K562 (cell line): ENCODE measurements at regions not wholly inside any gene's neighbourhood (a gene's known extent, or its start where the extent isn't known, plus 50 kb on each side); places are given as distances from the start of the nearest gene placed in this dataset.

Source experiments
- ATAC-seq: fragments of 200-7000 bp; cut with Tn5 transposase; 3 replicates; pipeline ENCODE4 v1.9.1; 2020; ENCODE audit warnings: moderate library complexity
- BruUV-seq: library from RNA; stranded (reverse); fragments of 400-500 nt; replicated peaks from 2 replicates; lab custom pipeline; 2021; lab: Mats Ljungman, UMichigan
- CTCF ChIA-PET: fragments of 300-600 bp; formaldehyde crosslinking; extraction: SDS; loops from one replicate; lab custom pipeline; 2021; ENCODE audit warnings: low intra/inter-chr PET ratio; lab: Yijun Ruan, JAX
- POLR2A ChIA-PET: fragments of 300-600, 350-650 bp; sonication (Branson Sonifier 250); formaldehyde crosslinking; extraction: SDS; loops from one replicate; lab custom pipeline; 2021; ENCODE audit warnings: antibody characterized with exemption, inconsistent platforms; lab: Yijun Ruan, JAX
- DNase-seq, 4 experiments: peaks; one replicate each; pipeline versions ENCODE4 v3.0.0 to v3.0.0-alpha.2; 2011 to 2018; ENCODE audit warnings: low spot score in 3 of 4, mixed read lengths in 3 of 4; ENCODE audit errors: extremely low read depth in 1 of 4
- FAIRE-seq: peaks from 2 replicates; lab custom pipeline; 2011; peaks lifted over from hg19 to GRCh38; lab: Jason Lieb, UNC
- H2AFZ ChIP-seq: 2 replicates; pipeline ENCODE4 v1.6.0; 2011; ENCODE audit warnings: low read depth, low read length, control low read depth, inconsistent platforms
- H3K27ac ChIP-seq: fragments of 200-600 bp; 3 replicates; pipeline ENCODE4 v1.8.0; 2011; ENCODE audit warnings: low read depth, mild to moderate bottlenecking, control low read depth, inconsistent platforms, low read length, moderate library complexity, mixed read lengths; ENCODE audit errors: extremely low read depth
- H3K27me3 ChIP-seq, 2 experiments: fragments of 300-600 bp in 1 of 2; 2 replicates in 1 of 2; 3 replicates in 1 of 2; pipeline versions ENCODE4 v1.6.0 to v1.8.0; 2011; ENCODE audit warnings: inconsistent platforms in 2 of 2, low read length in 2 of 2, mild to moderate bottlenecking in 1 of 2, mixed read lengths in 1 of 2, moderate library complexity in 1 of 2; ENCODE audit not compliant: control insufficient read depth in 2 of 2, insufficient read depth in 2 of 2
- H3K36me3 ChIP-seq: fragments of 300-600 bp; 3 replicates; pipeline ENCODE4 v1.8.0; 2011; ENCODE audit warnings: mild to moderate bottlenecking, low read length, inconsistent platforms; ENCODE audit not compliant: control insufficient read depth, insufficient read depth
- H3K4me1 ChIP-seq, 2 experiments: fragments of 200-600 bp in 1 of 2; replicated peaks in 1 of 2; 2 replicates in 1 of 2; 3 replicates in 1 of 2; pipeline versions ENCODE4 v1.5.1 to v1.8.0; 2011; ENCODE audit warnings: inconsistent platforms in 2 of 2, low read length in 2 of 2, mild to moderate bottlenecking in 1 of 2, mixed read lengths in 1 of 2, moderate library complexity in 1 of 2; ENCODE audit not compliant: control insufficient read depth in 2 of 2, insufficient read depth in 2 of 2
- H3K4me2 ChIP-seq: 2 replicates; pipeline ENCODE4 v1.6.1; 2011; ENCODE audit warnings: low read length, control low read depth, inconsistent platforms, mixed read lengths; ENCODE audit not compliant: insufficient read depth
- H3K4me3 ChIP-seq: fragments of 200-600 bp; sonication (generic), shearing (Covaris generic); 2 replicates; pipeline ENCODE4 v1.5.1; 2016; ENCODE audit warnings: control low read depth, inconsistent platforms
- H3K79me2 ChIP-seq: fragments of 200-600 bp; 3 replicates; pipeline ENCODE4 v1.8.0; 2011; ENCODE audit warnings: low read length, inconsistent platforms; ENCODE audit not compliant: control insufficient read depth, insufficient read depth
- H3K9ac ChIP-seq, 2 experiments: 2 replicates each; pipeline versions ENCODE4 v1.6.0 to v1.6.1; 2011; ENCODE audit warnings: low read depth in 2 of 2, low read length in 2 of 2, control low read depth in 1 of 2, inconsistent platforms in 1 of 2, mild to moderate bottlenecking in 1 of 2, mixed read lengths in 1 of 2; ENCODE audit not compliant: insufficient read depth in 1 of 2
- H3K9me1 ChIP-seq: one replicate; pipeline ENCODE4 v1.6.0; 2011; ENCODE audit warnings: inconsistent platforms, mild to moderate bottlenecking, low read length, moderate library complexity; ENCODE audit not compliant: control insufficient read depth, insufficient read depth
- H3K9me3 ChIP-seq: replicated peaks from 2 replicates; pipeline ENCODE4 v1.5.1; 2011; ENCODE audit warnings: low read depth, low read length, inconsistent platforms; ENCODE audit not compliant: control insufficient read depth, insufficient read depth
- H4K20me1 ChIP-seq: replicated peaks from 2 replicates; pipeline ENCODE4 v1.6.1; 2011; ENCODE audit warnings: low read length, inconsistent platforms, mixed read lengths; ENCODE audit not compliant: control insufficient read depth, insufficient read depth
- BRCA1 ChIP-seq, 2 experiments: fragments of 450-650 bp in 1 of 2; sonication (generic) in 1 of 2; formaldehyde crosslinking in 1 of 2; IDR thresholded peaks; 2 replicates each; pipeline versions ENCODE4 v1.5.0 to v1.6.1; 2017 to 2020; ENCODE audit warnings: mild to moderate bottlenecking in 1 of 2, missing genetic modification reagents in 1 of 2
- BRF1 ChIP-seq: IDR thresholded peaks from 3 replicates; pipeline ENCODE4 v1.6.1; 2011; ENCODE audit warnings: borderline replicate concordance, mild to moderate bottlenecking; ENCODE audit not compliant: insufficient read length; ENCODE audit errors: extremely low read depth
- CLOCK ChIP-seq: fragments of 250-450 bp; sonication (Bioruptor Pico); IDR thresholded peaks from 2 replicates; pipeline ENCODE4 v1.4.0; 2020; ENCODE audit warnings: mild to moderate bottlenecking, moderate library complexity, borderline replicate concordance
- FOSL1 ChIP-seq: fragments of 200-800 bp; sonication (Bioruptor generic); conservative IDR thresholded peaks from 2 replicates; pipeline ENCODE4 v1.6.1; 2016; ENCODE audit warnings: missing genetic modification characterization, missing compliant biosample characterization
- HDAC2 ChIP-seq: fragments of 450-650 bp; IDR thresholded peaks from 2 replicates; pipeline ENCODE4 v1.6.1; 2016; ENCODE audit warnings: mild to moderate bottlenecking
- MED1 ChIP-seq: sonication (generic); formaldehyde crosslinking; IDR thresholded peaks from 2 replicates; pipeline ENCODE4 v1.8.1; 2023; ENCODE audit warnings: missing genetic modification reagents, borderline replicate concordance
- RFX5 ChIP-seq: IDR thresholded peaks from 2 replicates; pipeline ENCODE4 v1.6.1; 2011; ENCODE audit warnings: low read depth, mild to moderate bottlenecking, improper control_type of control experiment, low read length
- SFPQ ChIP-seq: fragments of 200-400 bp; formaldehyde crosslinking; IDR thresholded peaks from 2 replicates; pipeline ENCODE4 v1.6.1; 2017; ENCODE audit warnings: mild to moderate bottlenecking, low read depth, low read length, moderate library complexity
- ZNF224 ChIP-seq: sonication (generic); formaldehyde crosslinking; IDR thresholded peaks from 2 replicates; pipeline ENCODE4 v1.8.0; 2022; ENCODE audit warnings: mild to moderate bottlenecking, missing genetic modification reagents
- ZNF511 ChIP-seq: sonication (generic); formaldehyde crosslinking; IDR thresholded peaks from 2 replicates; pipeline ENCODE4 v1.8.0; 2022; ENCODE audit warnings: mild to moderate bottlenecking, missing genetic modification reagents
- ZNF592 ChIP-seq: fragments of 450-650 bp; IDR thresholded peaks from 2 replicates; pipeline ENCODE4 v1.6.1; 2017; ENCODE audit warnings: antibody characterized with exemption, mild to moderate bottlenecking
- WGBS: fragments of 100-300 bp; shearing (Covaris generic); methylation state at CpG from one replicate; pipeline ENCODE4 v1.1.6; 2016; ENCODE audit warnings: low coverage, mixed read lengths; ENCODE audit not compliant: insufficient coverage; ENCODE audit errors: missing lambda C conversion rate; 5-methylcytosine and 5-hydroxymethylcytosine counted together
- in situ Hi-C: fragments of 300-500 bp; cut with MboI; formaldehyde crosslinking; loops from 4 replicates; pipeline ENCODE4 v1.15.0; 2018; ENCODE audit warnings: inconsistent platforms, mixed read lengths
- intact Hi-C: fragments of 100-400 bp; cut with micrococcal nuclease; formaldehyde crosslinking; loops from 2 replicates; pipeline ENCODE4 v1.14.2; 2022

- Histone ChIP-seq H3K4me2 (no peak overlapping the region), H3K27ac (no peak overlapping the region), H4K20me1 (no peaks in the 10 kb centered on the region), H3K9ac (no peak overlapping the region), H3K4me3 (no peak overlapping the region), H3K9me1 (no peaks in the 10 kb centered on the region), H3K4me1 (no peaks in the 10 kb centered on the region), H3K79me2 (no peaks in the 10 kb centered on the region), H3K9me3 (no peaks in the 10 kb centered on the region), H3K27me3 (peaks cover 0 to 6% of the 10 kb centered on the region in 2 experiments; a peak in 2 of 5 replicates), H2AFZ (no peak overlapping the region), H3K36me3 (no peaks in the 10 kb centered on the region)
- intact Hi-C loops (no loop called here), in situ Hi-C loops (no loop called here)
- no peak for TF ChIP-seq SFPQ
- no peak for TF ChIP-seq ZNF592
- TF ChIP-seq MED1 (CRISPR knock-in tag), result no peak
- TF ChIP-seq ZNF511 (CRISPR knock-in tag), result no peak
- TF ChIP-seq FOSL1, result no peak
- no peak for TF ChIP-seq ZNF224 (CRISPR knock-in tag)
- no peak for TF ChIP-seq CLOCK (CRISPR knock-in tag)
- TF ChIP-seq BRF1, result no peak
- no peak for TF ChIP-seq RFX5
- no peak for TF ChIP-seq BRCA1 (IDR thresholded peaks at IDR 0.05)
- no peak for TF ChIP-seq BRCA1 (CRISPR knock-in tag; IDR thresholded peaks at IDR 0.05)
- no peak for TF ChIP-seq HDAC2
- no peak for DNase-seq
- CTCF ChIA-PET, result no interaction called here
- POLR2A ChIA-PET, result no interaction called here
- BruUV-seq, result no TSS peak
- WGBS, result 0% methylated on average over 3 of the region's 3 CpGs
- no peak for FAIRE-seq
- no peak for ATAC-seq
Observed at GRCh38 chr6:40247516-40248115, 313.4 kb upstream of the MOCS1 start.
